ENCODE measurements at regions not wholly inside any gene's neighbourhood (a gene's known extent, or its start where the extent isn't known, plus 50 kb on each side); places are given as distances from the start of the nearest gene placed in this dataset.

- no peak overlapping the region for H3K27ac ChIP-seq (ENCODE audit: extremely low read depth, low read depth, low read length)
- CTCF ChIA-PET = interaction anchor here (0.6 to 0.7 kb wide), 2 partner anchors 18 to 363 kb away, joined by 3 to 4 read pairs; no protein-coding TSS in a partner anchor
- TF ChIP-seq ZNF280D (tag by site-specific recombination; IDR thresholded peaks at IDR 0.05) (no peak), ZNF37A (tag by site-specific recombination; IDR thresholded peaks at IDR 0.05) (no peak), ZIC2 (tag by site-specific recombination; IDR thresholded peaks at IDR 0.05) (no peak), ZNF362 (tag by site-specific recombination; IDR thresholded peaks at IDR 0.05) (no peak), ZNF513 (tag by site-specific recombination; IDR thresholded peaks at IDR 0.05) (no peak), ZNF157 (tag by site-specific recombination; IDR thresholded peaks at IDR 0.05) (no peak), ZNF221 (tag by site-specific recombination; IDR thresholded peaks at IDR 0.05; ENCODE audit: borderline replicate concordance) (no peak), ZEB2 (tag by site-specific recombination; IDR thresholded peaks at IDR 0.05) (no peak), ZNF248 (tag by site-specific recombination; IDR thresholded peaks at IDR 0.05) (no peak), HOXA7 (CRISPR knock-in tag; IDR thresholded peaks at IDR 0.05; ENCODE audit: borderline replicate concordance) (no peak)
- POLR2A ChIA-PET = no interaction called here
- no peak overlapping the region for H3K4me3 ChIP-seq (ENCODE audit: low read depth, low read length)
- no peaks in the 10 kb centered on the region for H3K4me1 ChIP-seq (ENCODE audit: control insufficient read depth, insufficient read depth, low read length)
- no peaks in the 10 kb centered on the region for H3K36me3 ChIP-seq (ENCODE audit: control insufficient read depth in 2 of 2, insufficient read depth in 1 of 2, low read length in 2 of 2)
- no peaks in the 10 kb centered on the region for H3K9me3 ChIP-seq (ENCODE audit: control insufficient read depth, insufficient read depth, low read depth, low read length)
Observed at GRCh38 chr10:64648915-64649314, 1127.7 kb downstream of the REEP3 start.

GRCh38 chr10:64658528-64658927 is 1137.3 kb downstream of the REEP3 start:
- TF ChIP-seq ZBTB6 (tag by site-specific recombination; IDR thresholded peaks at IDR 0.05) = no peak
- no peak for TF ChIP-seq ZFP3 (tag by site-specific recombination; IDR thresholded peaks at IDR 0.05; ENCODE audit: low read depth)
- TF ChIP-seq TCF7L2 (IDR thresholded peaks at IDR 0.05; ENCODE audit: borderline replicate concordance, low read depth, low read length) = no peak
- no peak for TF ChIP-seq SP2 (tag by site-specific recombination; IDR thresholded peaks at IDR 0.05)
- TF ChIP-seq ZNF580 (tag by site-specific recombination; IDR thresholded peaks at IDR 0.05) = no peak
- POLR2A ChIA-PET = no interaction called here
- Histone ChIP-seq H3K4me1 (ENCODE audit: control insufficient read depth, insufficient read depth, low read length) (no peaks in the 10 kb centered on the region), H3K9me3 (ENCODE audit: control insufficient read depth, insufficient read depth, low read depth, low read length) (no peaks in the 10 kb centered on the region), H3K4me3 (ENCODE audit: low read depth, low read length) (no peak overlapping the region), H3K27ac (ENCODE audit: extremely low read depth, low read depth, low read length) (no peak overlapping the region), H3K36me3 (ENCODE audit: control insufficient read depth in 2 of 2, insufficient read depth in 1 of 2, low read length in 2 of 2) (no peaks in the 10 kb centered on the region)
- CTCF ChIA-PET = no interaction called here

- POLR2A ChIA-PET = no interaction called here
- Histone ChIP-seq H3K27ac (ENCODE audit: extremely low read depth, low read depth, low read length) (no peak overlapping the region), H3K4me1 (ENCODE audit: control insufficient read depth, insufficient read depth, low read length) (no peaks in the 10 kb centered on the region), H3K36me3 (ENCODE audit: control insufficient read depth in 2 of 2, insufficient read depth in 1 of 2, low read length in 2 of 2) (no peaks in the 10 kb centered on the region), H3K9me3 (ENCODE audit: control insufficient read depth, insufficient read depth, low read depth, low read length) (no peaks in the 10 kb centered on the region), H3K4me3 (ENCODE audit: low read depth, low read length) (no peak overlapping the region)
- CTCF ChIA-PET = no interaction called here
- TF ChIP-seq MYNN (tag by site-specific recombination; IDR thresholded peaks at IDR 0.05; ENCODE audit: borderline replicate concordance) (no peak), SCRT2 (tag by site-specific recombination; IDR thresholded peaks at IDR 0.05) (no peak), ZNF555 (tag by site-specific recombination; conservative IDR thresholded peaks at IDR 0.05) (no peak), KLF7 (tag by site-specific recombination; IDR thresholded peaks at IDR 0.05; ENCODE audit: borderline replicate concordance) (no peak), ZNF701 (tag by site-specific recombination; IDR thresholded peaks at IDR 0.05) (no peak)
Observed at GRCh38 chr10:64659311-64659710, 1138.1 kb downstream of the REEP3 start.
